ENCODE measurements at regions not wholly inside any gene's neighbourhood (a gene's known extent, or its start where the extent isn't known, plus 50 kb on each side); places are given as distances from the start of the nearest gene placed in this dataset.

GRCh38 chr5:148931453-148932057, 105.1 kb downstream of the ADRB2 start:
- H3K4me3 ChIP-seq: no peak overlapping the region
- peaks cover 0 to 10% (median 0%) of the 10 kb centered on the region in 4 donors for H3K4me1 ChIP-seq
- no peak for DNase-seq
- H3K27ac ChIP-seq: no peak overlapping the region
- H3K27me3 ChIP-seq: no peaks in the 10 kb centered on the region
- no peaks in the 10 kb centered on the region for H3K9me3 ChIP-seq
- TF ChIP-seq CTCF (IDR thresholded peaks at IDR 0.05) (no peak), POLR2A (IDR thresholded peaks at IDR 0.05) (no peak)
- H3K36me3 ChIP-seq: no peaks in the 10 kb centered on the region

- H3K4me1 ChIP-seq: peaks cover 0 to 10% (median 0%) of the 10 kb centered on the region in 4 donors
- no peak for TF ChIP-seq CTCF (IDR thresholded peaks at IDR 0.05)
- TF ChIP-seq POLR2A (IDR thresholded peaks at IDR 0.05): no peak
- H3K27ac ChIP-seq: no peak overlapping the region
- H3K36me3 ChIP-seq: no peaks in the 10 kb centered on the region
- DNase-seq: no peak
- no peaks in the 10 kb centered on the region for H3K27me3 ChIP-seq
- H3K4me3 ChIP-seq: no peak overlapping the region
- H3K9me3 ChIP-seq: no peaks in the 10 kb centered on the region
Observed at GRCh38 chr5:148932355-148932935, 106.0 kb downstream of the ADRB2 start.

- Histone ChIP-seq H3K9me3 (no peaks in the 10 kb centered on the region), H3K27me3 (no peaks in the 10 kb centered on the region), H3K27ac (no peak overlapping the region), H3K4me3 (no peak overlapping the region), H3K4me1 (peaks cover 0 to 10% (median 0%) of the 10 kb centered on the region in 4 donors), H3K36me3 (no peaks in the 10 kb centered on the region)
- DNase-seq: no peak
- TF ChIP-seq CTCF (IDR thresholded peaks at IDR 0.05) (no peak), POLR2A (IDR thresholded peaks at IDR 0.05) (no peak)
Observed at GRCh38 chr5:148933903-148934432, 107.6 kb downstream of the ADRB2 start.

- Histone ChIP-seq H3K4me1 (peaks cover 0 to 10% (median 0%) of the 10 kb centered on the region in 4 donors), H3K4me3 (no peak overlapping the region), H3K9me3 (no peaks in the 10 kb centered on the region), H3K27me3 (no peaks in the 10 kb centered on the region), H3K36me3 (no peaks in the 10 kb centered on the region), H3K27ac (no peak overlapping the region)
- TF ChIP-seq CTCF (IDR thresholded peaks at IDR 0.05) (no peak), POLR2A (IDR thresholded peaks at IDR 0.05) (no peak)
- no peak for DNase-seq
Observed at GRCh38 chr5:148934895-148935400, 108.5 kb downstream of the ADRB2 start.

GRCh38 chr5:148937239-148937638, 110.8 kb downstream of the ADRB2 start:
- H3K27ac ChIP-seq: no peak overlapping the region

More at GRCh38 chr5:148937239-148937638, 110.8 kb downstream of the ADRB2 start:
- H3K36me3 ChIP-seq: no peaks in the 10 kb centered on the region
- no peak for DNase-seq
- H3K4me3 ChIP-seq: no peak overlapping the region
- H3K4me1 ChIP-seq: peaks cover 0 to 7% (median 0%) of the 10 kb centered on the region in 4 donors
- H3K9me3 ChIP-seq: no peaks in the 10 kb centered on the region
- TF ChIP-seq CTCF (IDR thresholded peaks at IDR 0.05): no peak
- no peak for TF ChIP-seq POLR2A (IDR thresholded peaks at IDR 0.05)
- no peaks in the 10 kb centered on the region for H3K27me3 ChIP-seq
